ENCODE measurements at regions not wholly inside any gene's neighbourhood (a gene's known extent, or its start where the extent isn't known, plus 50 kb on each side); places are given as distances from the start of the nearest gene placed in this dataset.

DNA sequence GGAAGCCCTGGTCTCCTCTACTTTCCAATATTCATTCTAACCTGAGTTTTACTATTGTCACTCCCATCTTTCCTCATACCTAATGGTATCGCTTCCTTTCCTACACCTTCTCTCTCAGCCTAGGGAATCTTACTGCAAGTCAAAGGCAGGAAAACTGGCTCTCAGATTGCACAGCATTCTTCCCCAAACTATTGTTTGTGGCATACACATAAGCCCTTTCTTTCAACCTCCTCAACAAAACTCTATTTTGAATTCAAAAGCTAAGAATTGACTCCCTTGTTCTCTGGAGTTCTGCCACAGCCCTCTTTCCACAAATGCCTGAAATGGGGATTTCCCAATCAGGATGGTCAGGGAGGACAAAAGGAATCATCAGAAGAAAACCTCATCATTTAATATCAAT, 181.5 kb downstream of the FAM76B start:
- TF ChIP-seq CTCF (IDR thresholded peaks at IDR 0.05): no peak
- TF ChIP-seq EP300 (IDR thresholded peaks at IDR 0.05): no peak
- TF ChIP-seq POLR2A (IDR thresholded peaks at IDR 0.05): no peak

Measured in ovary (tissue), 3 donors.